ENCODE measurements at regions not wholly inside any gene's neighbourhood (a gene's known extent, or its start where the extent isn't known, plus 50 kb on each side); places are given as distances from the start of the nearest gene placed in this dataset.

DNA sequence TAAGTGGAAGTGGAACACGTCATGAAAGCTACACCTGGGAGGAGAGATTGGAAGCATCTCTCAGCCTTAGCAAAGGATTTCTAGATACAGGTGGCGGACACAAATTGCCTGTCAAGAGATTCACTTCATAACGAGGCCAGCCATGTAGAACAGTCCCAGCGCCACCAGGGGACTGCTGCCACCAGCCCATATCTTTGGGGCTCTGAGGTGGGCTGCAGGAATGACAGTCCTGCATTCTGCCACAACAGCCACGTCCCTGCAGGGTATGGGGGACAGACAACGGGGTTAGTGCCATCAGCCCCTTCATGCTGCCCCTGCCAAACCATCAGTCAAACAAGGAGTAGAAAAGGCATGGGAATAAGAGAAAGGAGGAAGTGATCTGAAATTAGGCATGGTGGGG, 81.2 kb upstream of the SASH1 start:
- DNase-seq, result no peak

DNA sequence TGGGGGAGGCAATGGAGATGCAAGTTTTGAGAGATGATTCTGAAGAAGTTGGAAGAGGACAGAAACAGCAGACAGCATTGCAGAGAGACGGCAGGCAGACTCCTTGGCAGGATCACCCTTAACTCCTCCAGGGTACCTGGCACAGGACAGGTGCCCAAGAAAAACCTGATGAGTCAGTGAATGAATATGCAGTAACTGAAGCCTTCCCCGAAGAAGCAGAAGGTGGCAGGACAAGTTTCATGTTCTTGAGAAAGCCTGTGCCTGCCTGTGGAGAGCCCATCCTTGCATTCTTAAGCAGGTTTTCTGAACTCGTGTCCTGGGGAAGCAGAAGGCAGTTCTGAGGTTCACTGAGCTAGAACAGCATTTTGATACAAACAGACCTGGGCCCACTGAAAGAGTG, 79.6 kb upstream of the SASH1 start:
- DNase-seq, result no peak

DNA sequence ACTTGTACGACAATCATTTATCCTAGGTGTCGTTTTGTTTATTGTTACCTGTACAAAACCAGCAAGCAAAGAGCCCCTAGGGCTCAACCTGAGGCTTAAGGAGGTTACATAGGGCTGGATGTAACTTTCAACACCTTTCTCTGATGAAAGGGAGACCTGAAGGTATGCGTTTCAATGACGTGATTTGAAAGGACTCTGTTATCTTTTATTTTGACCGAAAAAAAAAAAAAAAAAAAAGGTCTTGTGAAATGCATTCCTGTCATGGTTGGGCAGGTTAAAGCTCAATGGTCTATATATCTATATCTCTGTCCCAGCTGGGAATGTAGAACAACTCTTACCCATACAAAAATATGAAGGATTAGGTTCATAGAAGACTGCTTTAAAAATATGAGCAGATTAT, 78.7 kb upstream of the SASH1 start:
- DNase-seq, result no peak

DNA sequence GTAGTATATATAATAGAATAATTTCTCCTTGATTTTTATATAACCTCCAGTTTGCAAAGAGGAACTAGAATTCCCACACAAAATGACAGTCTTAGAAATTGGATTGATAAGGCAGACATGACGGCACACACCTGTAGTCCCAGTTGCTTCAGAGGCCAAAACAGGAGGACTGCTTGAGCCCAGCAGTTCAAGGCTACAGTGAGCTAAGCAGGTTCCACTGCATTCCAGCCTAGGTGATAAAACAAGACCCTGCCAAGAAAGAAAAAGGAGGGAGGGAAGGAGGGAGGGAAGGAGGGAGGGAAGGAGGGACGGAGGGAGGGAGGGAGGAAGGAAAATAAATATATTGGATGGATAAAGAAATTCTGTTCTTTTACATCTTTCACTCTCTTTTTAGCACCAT, 77.6 kb upstream of the SASH1 start:
- DNase-seq, result no peak

DNA sequence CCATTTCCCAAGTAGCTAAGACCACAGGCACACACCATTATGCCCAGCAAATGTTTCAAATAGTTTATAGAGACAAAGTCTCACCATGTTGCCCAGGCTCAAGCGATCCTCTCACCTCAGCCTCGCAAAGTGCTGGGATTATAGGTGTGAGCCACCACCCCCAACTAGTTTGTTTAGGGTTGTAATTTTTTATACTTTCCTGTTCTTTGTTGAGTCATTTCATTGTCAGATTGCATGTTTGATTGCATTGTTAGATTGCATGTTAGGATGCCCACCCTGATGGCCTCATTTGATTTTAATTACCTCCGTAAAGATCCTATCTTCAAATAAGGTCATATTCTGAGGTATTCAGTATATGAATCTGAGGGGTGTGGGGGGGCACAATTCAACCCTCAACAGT, 73.3 kb upstream of the SASH1 start:
- DNase-seq, result no peak

DNA sequence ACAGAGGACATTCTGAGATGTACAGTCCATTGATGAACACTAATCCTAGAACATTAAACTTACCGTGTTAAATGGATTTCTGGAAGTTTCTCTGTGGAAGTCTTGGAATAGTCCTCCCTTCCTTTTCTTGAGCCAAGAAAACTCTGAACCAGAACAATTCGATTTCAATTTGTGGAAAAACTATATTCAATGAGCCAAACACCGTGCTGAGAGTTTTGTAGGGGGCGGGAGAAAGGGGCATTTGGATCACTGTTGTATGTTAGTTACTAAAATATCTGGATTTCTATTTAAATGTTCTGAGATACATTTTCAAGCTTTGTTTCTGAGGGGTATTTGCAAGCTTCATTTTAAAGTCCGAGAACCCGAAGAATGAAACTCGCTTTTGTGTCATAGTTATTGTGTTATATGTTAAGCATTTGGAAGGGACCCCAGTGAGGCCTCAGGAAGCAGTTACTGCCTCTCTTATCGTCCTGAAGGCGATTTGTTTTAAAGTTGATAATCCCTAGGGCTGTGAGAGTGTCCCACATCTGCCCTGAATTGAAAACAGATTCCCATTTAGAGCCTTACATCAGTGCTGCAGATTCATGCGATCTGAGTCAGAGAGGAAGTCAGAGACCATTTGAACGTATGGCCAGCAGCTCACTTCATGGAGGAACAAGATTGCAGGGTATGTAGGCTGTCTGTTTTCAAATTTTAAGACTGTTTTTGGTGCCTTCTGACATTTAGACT, 70.8 kb upstream of the SASH1 start:
- no peak for DNase-seq

DNA sequence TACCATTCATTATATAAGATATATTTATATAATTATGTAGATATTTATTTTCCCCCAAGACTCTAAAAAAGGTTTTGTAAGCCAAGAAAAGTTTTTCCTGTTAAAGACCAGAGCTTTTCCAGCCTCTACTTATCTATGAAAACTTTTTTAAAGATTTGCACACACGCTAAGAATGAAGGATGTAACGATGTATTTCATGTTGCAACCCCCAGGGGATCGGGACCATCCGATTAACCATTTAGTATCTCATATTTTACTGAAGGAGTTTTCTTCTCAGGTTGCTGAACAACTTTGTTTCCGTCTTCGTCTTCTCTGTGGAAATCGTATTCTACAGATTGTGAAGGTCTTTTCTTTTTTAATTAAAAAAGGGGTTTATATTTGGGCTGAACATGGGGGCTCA, 70.0 kb upstream of the SASH1 start:
- DNase-seq, result no peak

DNA sequence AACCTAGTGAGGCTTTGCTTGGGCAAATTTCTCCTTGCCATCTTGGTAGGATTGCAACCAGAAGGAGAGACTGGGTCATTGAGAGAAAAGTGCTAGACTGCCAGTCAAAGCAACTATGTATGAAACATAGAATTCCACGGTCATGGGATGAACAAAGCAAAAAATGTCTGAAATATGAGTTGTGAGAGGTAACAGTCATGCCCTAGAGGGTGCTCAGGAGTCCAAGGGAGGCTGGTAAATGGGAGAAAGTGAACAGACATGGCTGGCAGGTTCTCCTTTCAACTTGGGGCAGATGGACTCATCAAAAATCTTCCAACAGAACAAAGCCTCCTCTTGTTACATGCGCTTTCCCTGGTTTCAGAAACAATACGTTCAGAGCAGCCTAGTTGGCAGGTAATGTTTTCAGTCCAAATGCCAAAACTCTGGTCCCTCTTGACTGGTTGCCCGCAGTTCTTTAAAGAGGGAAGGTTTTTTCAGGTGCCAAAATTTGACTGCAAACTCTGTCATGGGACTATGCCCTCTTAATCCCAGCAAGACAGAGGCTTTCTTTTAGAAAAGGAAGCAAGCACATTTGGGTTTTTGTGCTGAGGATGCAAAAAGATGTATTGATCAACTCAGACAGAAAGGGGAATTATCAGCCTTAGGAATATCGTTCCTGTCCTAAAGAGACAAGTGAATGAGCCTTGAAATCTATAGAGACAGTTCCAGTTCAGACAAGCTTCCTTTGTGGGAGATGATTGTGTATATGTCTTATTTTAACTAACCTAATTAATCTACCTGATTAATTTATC, 68.5 kb upstream of the SASH1 start:
- no peak for DNase-seq

DNA sequence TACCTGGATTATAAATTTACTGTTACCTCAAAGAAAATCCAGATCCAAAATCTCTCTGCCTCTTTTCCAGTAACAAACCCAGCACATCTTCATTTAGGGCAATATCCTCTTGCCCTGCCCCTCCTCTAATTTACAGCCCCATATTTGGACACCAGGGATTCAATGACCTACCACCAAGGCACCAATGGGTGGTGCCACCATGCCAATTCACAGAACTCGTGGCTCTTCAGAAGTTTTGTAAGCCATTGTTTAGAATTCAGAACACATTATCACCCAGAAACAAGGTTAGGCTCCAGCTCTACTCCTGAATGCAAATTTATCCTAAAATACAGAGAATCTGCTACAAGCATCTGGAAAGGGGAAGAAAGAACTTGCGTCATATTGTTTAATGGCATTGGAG, 67.8 kb upstream of the SASH1 start:
- DNase-seq, result no peak

DNA sequence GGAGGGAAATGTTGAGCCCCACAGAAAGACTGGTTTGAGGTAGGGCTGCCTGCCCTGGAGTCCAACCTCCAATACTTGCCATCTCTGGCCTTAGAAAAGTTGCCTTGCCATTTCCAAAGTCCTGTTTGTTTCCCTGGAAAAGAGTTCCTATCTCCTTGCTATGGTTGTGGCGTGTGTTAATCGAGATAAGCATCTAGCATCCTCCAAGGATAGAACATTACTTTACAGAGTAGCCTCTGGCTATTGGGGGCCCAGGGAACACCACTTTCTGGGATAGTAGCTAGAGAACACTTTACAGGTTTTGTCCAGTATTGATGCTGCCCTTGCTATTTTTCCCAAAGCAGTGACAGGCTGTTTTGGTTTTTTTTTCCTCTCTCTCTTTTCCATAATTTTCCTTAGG, 57.4 kb upstream of the SASH1 start:
- DNase-seq, result no peak

DNA sequence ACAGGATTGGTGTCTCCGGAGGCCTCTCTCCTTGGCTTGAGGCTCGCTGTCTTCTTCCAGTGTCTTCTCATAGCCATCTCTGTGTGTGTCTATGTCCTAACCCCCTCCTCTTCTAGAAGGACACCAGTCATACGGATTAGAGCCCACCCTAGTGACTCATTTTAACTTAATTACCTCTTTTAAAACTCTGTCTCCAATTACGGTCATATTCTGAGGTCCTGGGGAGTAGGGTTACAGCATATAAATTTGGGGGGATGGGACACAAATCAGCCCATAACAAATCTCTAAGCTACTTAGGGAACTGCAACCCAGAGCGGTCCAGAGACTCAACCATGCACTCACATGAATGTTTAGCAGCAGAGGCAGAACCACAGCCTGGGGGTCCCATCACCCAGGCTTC, 56.1 kb upstream of the SASH1 start:
- DNase-seq, result no peak

DNA sequence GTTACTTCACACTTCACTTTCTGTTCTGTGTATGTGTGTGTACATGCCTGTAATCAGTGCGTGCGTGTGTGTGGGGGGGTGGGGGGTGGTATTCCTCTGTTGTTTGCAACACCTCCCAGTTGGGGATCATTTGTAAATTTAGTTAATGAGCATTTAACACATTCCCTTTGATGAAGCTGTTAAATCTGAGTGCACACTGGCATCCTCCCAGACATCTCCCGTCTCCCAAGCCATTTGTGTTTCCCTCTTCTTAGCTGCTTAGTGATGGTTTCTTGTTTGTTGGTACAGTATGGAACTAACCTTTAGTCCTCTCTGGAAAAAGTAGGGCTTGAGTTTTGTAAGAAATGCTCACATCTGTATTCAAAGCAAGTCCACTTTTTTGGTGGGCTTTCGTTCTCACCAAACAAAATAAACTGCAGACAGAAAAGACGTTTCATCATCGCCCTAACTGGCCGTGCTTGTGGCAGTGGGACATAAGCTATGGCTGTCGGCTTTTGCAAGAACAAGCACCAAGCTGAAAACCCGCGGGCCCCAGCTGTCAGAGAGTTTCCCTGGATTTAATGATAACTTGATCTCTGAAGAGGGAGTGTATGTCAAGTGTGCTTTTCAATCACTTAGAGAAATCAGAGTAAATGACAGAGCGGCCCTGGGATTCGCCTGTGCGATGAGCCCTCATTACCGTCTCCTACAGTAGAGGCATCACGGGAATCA, 54.9 kb upstream of the SASH1 start:
- DNase-seq, result no peak

DNA sequence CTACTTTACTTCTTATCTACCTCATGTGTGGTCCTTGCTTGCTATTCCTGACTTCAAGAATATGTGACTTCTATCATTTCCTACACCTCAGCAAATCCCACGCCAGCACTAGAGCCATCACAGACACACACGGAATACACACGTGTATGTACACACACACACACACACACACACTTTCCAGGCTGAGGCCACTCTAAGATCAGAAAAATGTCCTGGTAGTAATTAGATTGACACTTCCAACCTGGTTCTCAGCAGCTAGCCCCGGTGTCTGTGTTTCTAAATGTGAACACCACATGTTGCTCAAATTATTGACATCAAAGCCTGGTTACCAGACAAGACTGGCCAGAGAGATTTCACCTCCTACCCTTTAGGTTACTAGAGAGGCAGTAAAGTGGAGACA, 54.1 kb upstream of the SASH1 start:
- no peak for DNase-seq

DNA sequence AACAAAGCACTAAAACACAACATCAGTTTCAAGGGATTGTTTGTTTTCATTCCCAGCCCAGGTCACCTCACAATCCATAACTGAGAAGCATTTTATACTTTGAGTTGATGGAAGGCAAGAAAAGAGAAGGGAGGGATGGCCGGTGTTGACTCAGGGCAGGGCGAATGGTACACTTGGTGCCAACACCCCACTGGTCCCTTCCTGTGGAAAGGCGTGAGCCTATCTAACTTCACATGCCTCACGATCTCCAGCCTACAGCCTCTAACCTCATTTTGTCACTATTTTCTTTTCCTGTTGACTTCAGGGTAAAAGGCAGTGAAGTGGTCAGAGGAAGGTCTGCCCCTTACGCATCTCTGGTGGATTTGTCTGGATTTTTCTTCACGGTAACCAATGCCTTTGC, 53.5 kb upstream of the SASH1 start:
- no peak for DNase-seq

DNA sequence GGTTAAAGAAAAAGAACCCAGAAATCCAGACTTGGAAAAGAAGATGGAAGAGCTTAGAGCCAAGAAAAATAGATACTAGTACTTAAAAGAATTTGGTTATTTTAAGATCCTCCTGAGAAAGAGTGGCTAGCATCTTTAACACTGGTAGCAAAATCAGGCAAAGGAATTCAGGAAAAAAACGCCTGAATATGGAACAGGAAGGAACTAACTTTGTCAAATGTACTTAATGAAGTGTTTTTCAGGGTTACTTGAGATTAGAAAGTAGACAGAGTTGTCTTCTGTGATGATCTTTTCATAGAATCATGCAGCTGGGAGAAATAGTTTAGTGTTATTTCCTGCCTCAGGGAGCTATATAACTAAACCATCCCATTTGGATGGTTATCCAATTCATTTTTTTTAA, 50.8 kb upstream of the SASH1 start:
- DNase-seq, result no peak

All from DMS53 (cell line).